ENCODE measurements at regions not wholly inside any gene's neighbourhood (a gene's known extent, or its start where the extent isn't known, plus 50 kb on each side); places are given as distances from the start of the nearest gene placed in this dataset.
"Not testable (repeated sequence)": the region's sequence is repeated elsewhere in the genome, so short reads cannot be mapped to it uniquely, and the experiment has no call there.

DNA sequence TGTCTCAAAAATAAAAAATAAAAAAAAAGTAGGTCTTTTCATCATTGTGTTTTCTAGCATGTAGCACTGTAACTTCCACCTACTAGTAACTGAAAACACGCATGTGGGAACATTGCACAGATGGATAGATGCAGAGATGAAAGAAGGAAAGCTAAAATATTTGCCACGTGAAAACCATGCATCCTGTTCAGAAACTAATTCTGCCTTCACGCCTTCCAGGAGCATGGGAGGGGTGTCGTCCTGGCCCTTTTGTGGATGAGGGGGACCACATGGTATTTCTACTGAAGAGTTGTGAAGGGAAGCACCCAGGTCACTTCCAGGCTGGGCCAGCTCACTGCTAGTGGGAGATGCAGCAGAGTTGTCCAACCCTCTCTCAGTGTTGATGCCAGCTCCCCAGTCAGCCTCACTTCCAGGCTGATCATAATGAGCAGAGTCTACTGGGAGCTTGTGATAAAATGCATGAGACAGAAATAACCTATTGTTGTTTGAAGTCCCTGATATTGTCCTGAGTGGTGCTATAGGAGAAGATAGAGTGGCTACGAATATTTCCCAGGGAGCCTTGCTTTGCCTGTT lies 287.1 kb upstream of the CELF2 start:
- no peaks in the 10 kb centered on the region for H3K9me3 Mint-ChIP-seq
- no peaks in the 10 kb centered on the region for H3K36me3 Mint-ChIP-seq
- H3K4me3 Mint-ChIP-seq = no peak overlapping the region
- H3K4me1 Mint-ChIP-seq = no peaks in the 10 kb centered on the region
- no peak for ATAC-seq
- H3K27me3 Mint-ChIP-seq = no peaks in the 10 kb centered on the region
- H3K27ac Mint-ChIP-seq = no peak overlapping the region

DNA sequence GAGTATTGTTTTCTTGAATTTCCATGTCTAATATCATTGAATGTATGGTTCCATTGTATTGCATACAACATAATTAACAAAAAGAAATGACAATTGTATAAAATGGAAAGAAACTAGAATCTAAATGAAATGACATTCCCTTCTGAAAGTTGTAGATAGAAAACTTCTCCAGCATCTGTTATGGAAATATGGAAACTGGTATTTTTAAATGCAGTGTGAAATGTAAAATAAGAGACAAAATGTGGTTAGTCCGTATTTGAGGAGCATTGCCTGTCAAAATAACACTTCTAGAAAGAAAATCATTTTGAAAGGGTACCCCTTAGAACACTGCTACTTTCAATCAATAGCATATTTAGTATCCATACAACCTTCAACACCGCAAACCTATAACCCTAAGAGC lies 286.3 kb upstream of the CELF2 start:
- no peak overlapping the region for H3K27ac Mint-ChIP-seq
- H3K27me3 Mint-ChIP-seq = no peaks in the 10 kb centered on the region
- no peaks in the 10 kb centered on the region for H3K4me1 Mint-ChIP-seq
- H3K4me3 Mint-ChIP-seq = no peak overlapping the region
- H3K9me3 Mint-ChIP-seq = no peaks in the 10 kb centered on the region
- ATAC-seq = no peak
- H3K36me3 Mint-ChIP-seq = no peaks in the 10 kb centered on the region

DNA sequence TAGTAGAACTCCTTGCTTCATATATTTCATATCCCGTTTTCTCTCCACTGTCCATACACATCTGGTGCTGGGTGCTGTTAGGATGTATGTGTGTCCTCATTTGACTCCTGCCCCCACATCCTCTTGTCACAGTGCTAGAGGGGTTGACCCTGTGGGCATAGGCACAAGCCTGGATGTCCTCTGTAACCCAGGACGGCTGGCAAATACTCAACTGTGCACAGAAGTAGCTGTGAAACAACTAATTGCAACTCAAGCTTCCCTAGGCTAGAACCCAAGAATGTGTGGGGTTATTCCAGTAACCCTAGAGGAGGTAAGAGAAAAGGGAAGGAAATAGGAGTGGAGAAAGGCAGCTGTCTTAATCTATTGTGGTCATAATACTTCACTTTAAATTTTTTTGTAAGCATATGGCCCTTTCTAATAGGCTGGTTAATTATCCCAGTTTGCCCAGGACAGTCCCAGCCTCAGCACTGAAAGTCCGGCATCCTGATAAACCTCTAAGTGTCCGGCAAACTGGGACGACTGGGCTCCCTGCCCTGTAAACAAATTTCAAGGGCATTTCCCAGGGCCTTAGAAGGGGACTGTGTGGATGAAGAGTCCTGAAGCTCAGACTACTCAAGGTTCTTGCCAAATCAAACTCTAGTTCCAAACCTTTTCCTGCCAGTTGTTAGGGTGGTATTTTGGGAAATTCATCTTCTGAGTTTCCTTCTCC lies 283.2 kb upstream of the CELF2 start:
- no peak overlapping the region for H3K27ac Mint-ChIP-seq
- ATAC-seq = no peak
- no peaks in the 10 kb centered on the region for H3K36me3 Mint-ChIP-seq
- no peak overlapping the region for H3K4me3 Mint-ChIP-seq
- H3K27me3 Mint-ChIP-seq = no peaks in the 10 kb centered on the region
- no peaks in the 10 kb centered on the region for H3K4me1 Mint-ChIP-seq
- no peaks in the 10 kb centered on the region for H3K9me3 Mint-ChIP-seq

DNA sequence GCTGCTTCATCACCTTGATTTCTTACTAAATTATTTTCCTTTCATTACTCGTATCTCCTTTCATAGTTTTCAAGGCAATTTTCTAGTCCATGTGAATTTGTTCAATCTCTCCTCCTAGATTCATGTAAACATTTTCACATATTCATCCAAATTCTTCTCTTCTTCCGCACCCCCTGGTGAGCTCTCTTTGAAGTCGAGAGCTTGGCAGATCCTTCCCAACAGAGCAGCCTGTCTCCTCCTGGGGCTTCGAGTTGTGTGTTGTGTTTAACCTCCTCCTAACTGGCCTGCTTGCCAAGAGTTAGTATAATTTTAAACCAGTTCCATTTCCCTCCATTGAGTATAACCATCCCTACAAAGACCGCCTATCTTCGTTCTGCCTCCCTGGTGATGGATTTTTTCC lies 272.4 kb upstream of the CELF2 start:
- H3K27me3 Mint-ChIP-seq = peaks cover 30% of the 10 kb centered on the region

GRCh38 chr10:10755490-10755889 lies 262.2 kb upstream of the CELF2 start:
- peaks cover 5% of the 10 kb centered on the region for H3K27me3 Mint-ChIP-seq
- no peaks in the 10 kb centered on the region for H3K36me3 Mint-ChIP-seq
- no peak for ATAC-seq
- no peak overlapping the region for H3K27ac Mint-ChIP-seq
- H3K9me3 Mint-ChIP-seq = no peaks in the 10 kb centered on the region
- H3K4me1 Mint-ChIP-seq = no peaks in the 10 kb centered on the region
- no peak overlapping the region for H3K4me3 Mint-ChIP-seq

More for the DNA sequence above, 272.4 kb upstream of the CELF2 start:
- no peak for ATAC-seq
- H3K4me3 Mint-ChIP-seq = no peak overlapping the region
- no peaks in the 10 kb centered on the region for H3K4me1 Mint-ChIP-seq
- H3K9me3 Mint-ChIP-seq = peaks cover 4% of the 10 kb centered on the region
- no peak overlapping the region for H3K27ac Mint-ChIP-seq
- no peaks in the 10 kb centered on the region for H3K36me3 Mint-ChIP-seq

GRCh38 chr10:10758306-10758705 lies 259.4 kb upstream of the CELF2 start:
- no peaks in the 10 kb centered on the region for H3K36me3 Mint-ChIP-seq
- H3K4me1 Mint-ChIP-seq = no peaks in the 10 kb centered on the region
- no peak for ATAC-seq
- H3K27me3 Mint-ChIP-seq = peaks cover 5% of the 10 kb centered on the region
- no peak overlapping the region for H3K27ac Mint-ChIP-seq
- H3K9me3 Mint-ChIP-seq = no peaks in the 10 kb centered on the region
- no peak overlapping the region for H3K4me3 Mint-ChIP-seq

GRCh38 chr10:10759806-10760205 lies 257.9 kb upstream of the CELF2 start:
- not testable (repeated sequence) for H3K4me3 Mint-ChIP-seq, H3K27ac Mint-ChIP-seq, H3K4me1 Mint-ChIP-seq, ATAC-seq, H3K27me3 Mint-ChIP-seq, H3K9me3 Mint-ChIP-seq, H3K36me3 Mint-ChIP-seq

DNA sequence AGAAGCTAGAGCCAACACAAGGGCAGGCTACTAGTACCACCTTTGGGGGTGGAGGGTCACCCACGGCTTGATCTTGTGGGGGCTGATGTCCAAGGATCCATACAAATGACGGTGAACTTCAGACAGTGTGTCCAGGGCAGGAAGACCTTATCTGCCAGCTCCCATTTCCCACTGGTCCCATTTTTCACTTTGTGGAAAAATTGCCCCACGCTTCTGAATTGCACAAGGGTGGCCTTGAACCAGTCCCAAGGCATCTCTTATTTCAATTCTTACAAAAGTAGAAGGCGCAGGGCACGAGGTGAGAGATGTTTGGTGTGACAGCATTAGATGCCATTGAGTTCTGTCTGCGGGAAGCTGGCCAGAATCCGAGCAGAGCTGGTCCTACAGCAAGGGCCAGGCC lies 252.7 kb upstream of the CELF2 start:
- Mint-ChIP-seq H3K27me3 (no peaks in the 10 kb centered on the region), H3K4me1 (no peaks in the 10 kb centered on the region), H3K27ac (no peak overlapping the region), H3K36me3 (no peaks in the 10 kb centered on the region), H3K9me3 (no peaks in the 10 kb centered on the region), H3K4me3 (no peak overlapping the region)
- no peak for ATAC-seq

DNA sequence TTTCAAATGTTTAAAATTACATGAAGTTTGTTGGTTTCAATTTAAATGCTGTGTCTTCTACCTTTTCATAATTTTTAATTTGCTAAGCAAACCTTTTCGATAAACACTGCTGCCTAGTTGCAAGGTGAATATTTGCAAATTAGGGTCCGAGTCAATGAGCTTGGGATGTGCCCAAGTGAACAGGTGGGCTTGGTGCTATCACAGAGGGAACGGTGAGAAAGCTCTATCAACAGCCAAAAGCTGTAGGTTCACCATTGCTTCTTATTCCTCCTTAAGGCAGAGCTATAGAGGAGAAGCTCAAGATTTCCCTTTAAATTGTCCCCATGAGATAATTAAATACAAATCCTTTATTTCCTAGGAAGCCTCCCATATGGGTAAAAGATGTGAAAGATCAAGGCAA lies 245.3 kb upstream of the CELF2 start:
- Mint-ChIP-seq H3K4me1 (no peaks in the 10 kb centered on the region), H3K4me3 (no peak overlapping the region), H3K9me3 (peaks cover 4% of the 10 kb centered on the region), H3K27ac (no peak overlapping the region), H3K36me3 (no peaks in the 10 kb centered on the region), H3K27me3 (peaks cover 10% of the 10 kb centered on the region)
- ATAC-seq = no peak

DNA sequence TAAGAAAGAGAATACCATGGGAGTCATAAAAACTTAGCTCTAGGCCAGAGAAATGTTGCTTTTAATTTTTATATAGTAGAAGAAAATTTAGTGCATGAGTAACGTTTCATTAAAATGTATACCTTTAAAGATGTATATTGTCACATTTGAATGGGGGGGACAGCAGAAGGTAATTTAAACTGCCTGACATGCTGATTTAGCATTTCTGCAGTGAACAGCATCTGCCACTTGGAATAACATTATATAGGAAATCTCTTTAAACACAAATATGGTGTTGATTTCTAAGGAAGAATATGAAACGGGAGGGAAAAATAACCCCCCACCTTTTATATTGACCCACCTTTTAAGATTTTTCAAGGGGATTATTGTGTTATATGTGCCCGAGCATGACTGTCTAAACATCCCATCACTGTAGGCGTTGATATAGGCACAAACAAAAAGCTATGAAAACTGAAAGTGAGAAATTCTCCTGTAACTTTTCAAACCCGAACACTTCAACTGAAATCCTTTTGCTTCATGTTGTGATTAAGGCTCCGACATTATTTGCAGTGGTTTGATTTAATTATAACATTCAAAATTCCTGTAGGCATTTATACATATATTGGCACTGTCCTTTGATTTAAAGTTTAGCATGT lies 244.7 kb upstream of the CELF2 start:
- ATAC-seq = no peak
- Mint-ChIP-seq H3K9me3 (peaks cover 8% of the 10 kb centered on the region), H3K27ac (no peak overlapping the region), H3K4me3 (no peak overlapping the region), H3K4me1 (no peaks in the 10 kb centered on the region), H3K27me3 (peaks cover 15% of the 10 kb centered on the region), H3K36me3 (no peaks in the 10 kb centered on the region)

GRCh38 chr10:10774416-10774815 lies 243.3 kb upstream of the CELF2 start:
- H3K9me3 Mint-ChIP-seq = peaks cover 8% of the 10 kb centered on the region

DNA sequence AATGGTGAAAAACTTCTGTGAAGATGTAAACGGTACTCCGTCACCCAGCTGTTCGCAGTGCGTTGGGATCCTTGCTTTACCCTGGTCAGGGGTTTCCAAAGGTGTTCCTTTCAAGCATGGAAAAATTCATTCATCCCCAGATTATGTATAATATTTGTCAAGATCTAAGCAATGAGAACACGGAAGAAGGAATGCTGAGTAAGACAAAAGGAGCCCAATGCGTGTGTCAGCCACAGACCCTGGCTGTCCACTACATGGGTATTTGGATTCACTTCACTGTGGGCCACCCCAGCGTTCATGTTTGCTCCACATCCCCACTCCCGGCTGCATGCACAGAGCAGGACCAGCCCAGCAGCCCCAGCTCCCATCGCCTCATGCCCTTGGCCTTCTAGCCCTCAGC lies 241.3 kb upstream of the CELF2 start:
- no peaks in the 10 kb centered on the region for H3K36me3 Mint-ChIP-seq
- H3K27me3 Mint-ChIP-seq = peaks cover 17% of the 10 kb centered on the region
- H3K4me1 Mint-ChIP-seq = no peaks in the 10 kb centered on the region
- peaks cover 8% of the 10 kb centered on the region for H3K9me3 Mint-ChIP-seq
- ATAC-seq = no peak
- H3K27ac Mint-ChIP-seq = no peak overlapping the region
- H3K4me3 Mint-ChIP-seq = no peak overlapping the region

More at GRCh38 chr10:10774416-10774815, 243.3 kb upstream of the CELF2 start:
- Mint-ChIP-seq H3K36me3 (no peaks in the 10 kb centered on the region), H3K27ac (no peak overlapping the region), H3K4me3 (no peak overlapping the region), H3K27me3 (peaks cover 17% of the 10 kb centered on the region), H3K4me1 (no peaks in the 10 kb centered on the region)
- no peak for ATAC-seq

DNA sequence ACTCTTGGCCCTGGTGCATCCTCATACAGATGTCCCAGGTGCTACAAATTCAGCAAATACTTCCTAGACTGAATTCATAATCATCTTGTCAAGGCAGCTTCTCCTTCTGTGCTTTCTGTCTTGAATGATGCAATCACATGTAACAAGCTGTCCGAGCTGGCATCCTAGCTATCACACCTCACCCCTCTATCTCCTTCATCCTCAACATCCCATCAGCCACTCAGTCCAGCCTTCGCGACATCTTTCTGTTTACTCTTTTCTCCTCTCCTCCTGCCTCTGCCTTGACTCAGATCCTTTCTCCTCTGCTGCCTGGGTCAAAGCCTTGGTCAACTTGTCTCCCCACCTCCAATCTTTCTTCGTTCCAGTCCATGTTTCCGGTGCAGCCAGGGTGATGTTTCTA lies 240.4 kb upstream of the CELF2 start:
- no peak for ATAC-seq

DNA sequence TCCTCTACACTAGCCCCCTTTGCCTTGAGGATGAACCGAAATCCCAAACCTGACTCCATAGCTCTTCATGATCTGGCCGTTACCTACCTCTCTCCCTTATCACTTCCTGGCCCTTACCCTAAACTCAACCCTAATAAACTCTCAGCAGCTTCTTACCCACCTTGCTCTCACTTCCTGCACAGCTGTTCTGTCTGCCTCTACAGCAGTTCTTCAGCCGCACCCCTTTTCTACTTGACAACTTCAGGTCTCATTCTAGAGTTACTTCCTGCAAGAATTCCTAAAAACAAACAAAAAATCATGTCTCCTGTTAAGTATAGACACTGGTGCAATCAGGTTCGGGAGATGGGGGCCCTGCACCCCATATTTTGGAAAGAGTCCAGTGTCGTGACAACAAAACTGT lies 239.9 kb upstream of the CELF2 start:
- no peak overlapping the region for H3K4me3 Mint-ChIP-seq
- ATAC-seq = no peak
- H3K27ac Mint-ChIP-seq = no peak overlapping the region
- no peaks in the 10 kb centered on the region for H3K36me3 Mint-ChIP-seq
- H3K9me3 Mint-ChIP-seq = peaks cover 8% of the 10 kb centered on the region
- peaks cover 17% of the 10 kb centered on the region for H3K27me3 Mint-ChIP-seq
- H3K4me1 Mint-ChIP-seq = no peaks in the 10 kb centered on the region

More for the DNA sequence above, 240.4 kb upstream of the CELF2 start:
- Mint-ChIP-seq H3K4me3 (no peak overlapping the region), H3K27me3 (peaks cover 17% of the 10 kb centered on the region), H3K36me3 (no peaks in the 10 kb centered on the region), H3K4me1 (no peaks in the 10 kb centered on the region), H3K27ac (no peak overlapping the region), H3K9me3 (peaks cover 8% of the 10 kb centered on the region)

GRCh38 chr10:10778959-10779358 lies 238.7 kb upstream of the CELF2 start:
- H3K27ac Mint-ChIP-seq = no peak overlapping the region
- no peaks in the 10 kb centered on the region for H3K4me1 Mint-ChIP-seq
- H3K36me3 Mint-ChIP-seq = no peaks in the 10 kb centered on the region
- ATAC-seq = no peak
- H3K9me3 Mint-ChIP-seq = peaks cover 8% of the 10 kb centered on the region
- H3K4me3 Mint-ChIP-seq = no peak overlapping the region
- H3K27me3 Mint-ChIP-seq = peaks cover 25% of the 10 kb centered on the region

DNA sequence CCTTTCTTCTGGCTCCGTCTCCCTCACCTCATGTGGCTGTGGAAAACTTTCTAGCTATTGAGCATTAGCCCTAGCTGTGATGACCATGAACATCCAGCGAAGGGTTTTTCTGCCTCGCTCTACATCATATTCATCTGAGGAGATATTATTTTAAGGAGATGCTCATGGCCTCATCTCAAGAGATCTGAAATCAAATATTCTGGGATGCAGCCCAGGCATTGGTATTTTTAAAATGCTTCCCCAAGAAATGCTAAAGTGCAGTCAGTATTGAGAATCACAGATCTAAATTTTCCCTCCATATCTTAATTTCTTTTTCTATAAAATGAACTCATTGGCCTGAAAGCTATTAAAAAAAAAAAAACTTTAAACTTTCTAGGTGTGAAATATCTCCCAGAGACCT lies 238.2 kb upstream of the CELF2 start:
- Mint-ChIP-seq H3K27ac (no peak overlapping the region), H3K9me3 (peaks cover 10% of the 10 kb centered on the region), H3K4me3 (no peak overlapping the region), H3K36me3 (no peaks in the 10 kb centered on the region), H3K4me1 (no peaks in the 10 kb centered on the region), H3K27me3 (peaks cover 30% of the 10 kb centered on the region)
- no peak for ATAC-seq

All from stimulated activated memory B cell treated with anti-CD40 and anti-IgM and Interleukin-4, amounts not matched to agents 10 μg/mL and 1 μg/mL and 100 μg/mL, for 72 hours (primary cell).